GM12878 (cell line): ENCODE measurements at regions not wholly inside any gene's neighbourhood (a gene's known extent, or its start where the extent isn't known, plus 50 kb on each side); places are given as distances from the start of the nearest gene placed in this dataset.

ENCODE experiments used
- ATAC-seq: fragments of 200-7000 bp; cut with Tn5 transposase; 3 replicates; pipeline ENCODE4 v1.9.1; 2020; ENCODE audit warnings: mild to moderate bottlenecking, moderate library complexity
- BruUV-seq: library from RNA; stranded (reverse); fragments of 400-500 nt; replicated peaks from 2 replicates; lab custom pipeline; 2021; lab: Mats Ljungman, UMichigan
- CTCF ChIA-PET: fragments of 300-600 bp; sonication (Branson Sonifier 250); formaldehyde crosslinking; extraction: SDS; loops from one replicate; lab custom pipeline; 2021; ENCODE audit warnings: inconsistent platforms; lab: Yijun Ruan, JAX
- POLR2A ChIA-PET: fragments of 350-600 bp; formaldehyde crosslinking; extraction: SDS; loops from one replicate; lab custom pipeline; 2021; ENCODE audit warnings: inconsistent platforms; lab: Charles Lee
- RAD21 ChIA-PET: fragments of 300-600 bp; sonication (Branson Sonifier 250); formaldehyde crosslinking; loops from one replicate; lab custom pipeline; 2023; ENCODE audit warnings: antibody characterized with exemption; ENCODE audit not compliant: unreplicated experiment; lab: Charles Lee
- SMC1A ChIA-PET: fragments of 300-600 bp; sonication (Branson Sonifier 250); formaldehyde crosslinking; loops from one replicate; lab custom pipeline; 2023; ENCODE audit not compliant: unreplicated experiment, uncharacterized antibody; lab: Charles Lee
- DNase-seq: peaks from one replicate; pipeline ENCODE4 v3.0.0-alpha.2; 2011; ENCODE audit warnings: low read depth, low spot score
- FAIRE-seq: peaks from 3 replicates; lab custom pipeline; 2011; peaks lifted over from hg19 to GRCh38; lab: Jason Lieb, UNC
- H2AFZ ChIP-seq: 2 replicates; pipeline ENCODE4 v1.6.0; 2011; ENCODE audit warnings: low read depth, low read length, control low read depth; ENCODE audit not compliant: control insufficient read depth
- H3K27ac ChIP-seq: 2 replicates; pipeline ENCODE4 v1.5.1; 2011; ENCODE audit warnings: control low read depth; ENCODE audit not compliant: control insufficient read depth, insufficient read depth
- H3K27me3 ChIP-seq, 2 experiments: replicated peaks in 1 of 2; 2 replicates each; pipeline versions ENCODE4 v1.6.0 to v1.6.1; 2011; ENCODE audit warnings: low read length in 1 of 2; ENCODE audit not compliant: control insufficient read depth in 2 of 2, insufficient read depth in 2 of 2
- H3K36me3 ChIP-seq, 2 experiments: 2 replicates each; pipeline ENCODE4 v1.5.1; 2011; ENCODE audit warnings: low read length in 1 of 2; ENCODE audit not compliant: control insufficient read depth in 2 of 2, insufficient read depth in 2 of 2
- H3K4me1 ChIP-seq: 2 replicates; pipeline ENCODE4 v1.6.1; 2011; ENCODE audit warnings: mild to moderate bottlenecking, low read length, moderate library complexity, mixed read lengths; ENCODE audit not compliant: control insufficient read depth, insufficient read depth
- H3K4me2 ChIP-seq: 2 replicates; pipeline ENCODE4 v1.6.0; 2011; ENCODE audit warnings: control low read depth; ENCODE audit not compliant: control insufficient read depth, insufficient read depth
- H3K4me3 ChIP-seq: fragments of 200-600 bp; sonication (generic); 2 replicates; pipeline ENCODE4 v1.5.1; 2016
- H3K79me2 ChIP-seq: 2 replicates; pipeline ENCODE4 v1.6.0; 2011; ENCODE audit warnings: low read length; ENCODE audit not compliant: control insufficient read depth, insufficient read depth
- H3K9ac ChIP-seq: 2 replicates; pipeline ENCODE4 v1.8.0; 2011; ENCODE audit warnings: low read length, control low read depth, mixed read lengths; ENCODE audit not compliant: control insufficient read depth, insufficient read depth
- H3K9me3 ChIP-seq: replicated peaks from 3 replicates; pipeline ENCODE4 v1.5.1; 2011; ENCODE audit warnings: mild to moderate bottlenecking, low read length; ENCODE audit not compliant: control insufficient read depth, insufficient read depth
- H4K20me1 ChIP-seq: 2 replicates; pipeline ENCODE4 v1.6.0; 2011; ENCODE audit not compliant: control insufficient read depth, insufficient read depth
- BMI1 ChIP-seq: fragments of 450-650 bp; IDR thresholded peaks from 2 replicates; pipeline ENCODE4 v1.6.1; 2016; ENCODE audit warnings: mild to moderate bottlenecking, moderate library complexity, borderline replicate concordance
- ESRRA ChIP-seq: IDR thresholded peaks from 2 replicates; pipeline ENCODE4 v1.6.1; 2012; ENCODE audit warnings: mild to moderate bottlenecking, low read length, improper control_type of control experiment
- IRF4 ChIP-seq: IDR thresholded peaks from 2 replicates; pipeline ENCODE4 v1.6.1; 2011; ENCODE audit warnings: low read depth, low read length
- MAX ChIP-seq: IDR thresholded peaks from 2 replicates; pipeline ENCODE4 v1.6.1; 2012; ENCODE audit warnings: low read depth, low read length, improper control_type of control experiment
- NR2F1 ChIP-seq: fragments of 450-650 bp; conservative IDR thresholded peaks from 2 replicates; pipeline ENCODE4 v1.6.1; 2017; ENCODE audit warnings: mild to moderate bottlenecking
- POLR2A ChIP-seq: IDR thresholded peaks from 2 replicates; pipeline ENCODE4 v1.6.1; 2011; ENCODE audit warnings: low read depth, mild to moderate bottlenecking, low read length
- RCOR1 ChIP-seq: conservative IDR thresholded peaks from 2 replicates; pipeline ENCODE4 v1.6.1; 2012; ENCODE audit warnings: low read depth, low read length, improper control_type of control experiment
- RELA ChIP-seq: fragments of 450-650 bp; IDR thresholded peaks from 2 replicates; pipeline ENCODE4 v1.8.0; 2014; ENCODE audit warnings: borderline replicate concordance; ENCODE audit not compliant: partially characterized antibody
- RUNX3 ChIP-seq: IDR thresholded peaks from 2 replicates; pipeline ENCODE4 v1.6.1; 2012; ENCODE audit warnings: low read length, inconsistent platforms
- SIX5 ChIP-seq: IDR thresholded peaks from 2 replicates; pipeline ENCODE4 v1.6.1; 2011; ENCODE audit warnings: mild to moderate bottlenecking, low read depth, low read length, moderate library complexity; ENCODE audit not compliant: severe bottlenecking
- SREBF2 ChIP-seq: IDR thresholded peaks from 2 replicates; pipeline ENCODE4 v1.6.1; 2012; ENCODE audit warnings: mild to moderate bottlenecking, low read length
- STAT1 ChIP-seq: fragments of 450-650 bp; conservative IDR thresholded peaks from 2 replicates; pipeline ENCODE4 v1.6.1; 2014; ENCODE audit warnings: antibody characterized with exemption, mild to moderate bottlenecking
- USF2 ChIP-seq: IDR thresholded peaks from 2 replicates; pipeline ENCODE4 v1.6.1; 2011; ENCODE audit warnings: low read depth, low read length, improper control_type of control experiment, borderline replicate concordance
- ZNF274 ChIP-seq: IDR thresholded peaks from one replicate; pipeline ENCODE4 v1.8.0; 2011; ENCODE audit not compliant: insufficient read length, insufficient read depth
- WGBS: methylation state at CpG from one replicate; pipeline ENCODE4 v1.1.6; 2016; ENCODE audit warnings: low lambda C conversion rate; ENCODE audit not compliant: insufficient replicate concordance, insufficient coverage; ENCODE audit errors: missing lambda C conversion rate; 5-methylcytosine and 5-hydroxymethylcytosine counted together
- in situ Hi-C: fragments of 300-500 bp; cut with MboI; formaldehyde crosslinking; loops from 9 replicates; pipeline ENCODE4 v1.14.3; 2018; ENCODE audit warnings: mixed read lengths
- intact Hi-C: fragments of 100-400 bp; cut with micrococcal nuclease; formaldehyde crosslinking; loops from one replicate; pipeline ENCODE4 v1.14.2; 2022; ENCODE audit not compliant: unreplicated experiment

GRCh38 chr6:22921828-22922227, 352.5 kb downstream of the HDGFL1 start:
- ChIA-PET POLR2A (no interaction called here), SMC1A (interaction anchor here (0.9 to 1.5 kb wide), 7 partner anchors 9 to 41 kb away, joined by 3 to 4 read pairs (median 3); no protein-coding TSS in a partner anchor), CTCF (interaction anchor here (1.0 to 1.5 kb wide), 3 partner anchors 15 to 27 kb away, joined by 3 read pairs; no protein-coding TSS in a partner anchor), RAD21 (no interaction called here)
- Histone ChIP-seq H3K27me3 (no peaks in the 10 kb centered on the region), H2AFZ (no peak overlapping the region), H3K9me3 (no peaks in the 10 kb centered on the region), H3K4me3 (no peak overlapping the region), H3K79me2 (no peaks in the 10 kb centered on the region), H3K36me3 (no peaks in the 10 kb centered on the region), H3K27ac (no peak overlapping the region), H4K20me1 (no peaks in the 10 kb centered on the region), H3K9ac (no peak overlapping the region), H3K4me1 (no peaks in the 10 kb centered on the region), H3K4me2 (no peak overlapping the region)
- TF ChIP-seq NR2F1 (no peak), STAT1 (no peak), ZNF274 (no peak)
- ATAC-seq, result no peak
- intact Hi-C loops, result no loop called here
- WGBS, result 0% methylated on average over 2 of the region's 2 CpGs
- in situ Hi-C loops, result no loop called here
- BruUV-seq, result no TSS peak
- DNase-seq, result no peak
- FAIRE-seq, result no peak

GRCh38 chr6:22925304-22925835, 356.0 kb downstream of the HDGFL1 start:
- in situ Hi-C loops, result no loop called here

More at GRCh38 chr6:22925304-22925835, 356.0 kb downstream of the HDGFL1 start:
- Histone ChIP-seq H3K9me3 (no peaks in the 10 kb centered on the region), H3K36me3 (no peaks in the 10 kb centered on the region), H2AFZ (no peak overlapping the region), H3K4me1 (no peaks in the 10 kb centered on the region), H3K27me3 (no peaks in the 10 kb centered on the region), H4K20me1 (no peaks in the 10 kb centered on the region), H3K4me3 (no peak overlapping the region), H3K4me2 (no peak overlapping the region), H3K79me2 (no peaks in the 10 kb centered on the region), H3K9ac (no peak overlapping the region), H3K27ac (no peak overlapping the region)
- ChIA-PET POLR2A (no interaction called here), SMC1A (interaction anchor here (1.1 to 2.0 kb wide), 2 partner anchors 12 to 30 kb away, joined by 4 to 5 read pairs; no protein-coding TSS in a partner anchor), RAD21 (interaction anchor here (0.9 to 1.3 kb wide), 3 partner anchors 30 to 38 kb away, joined by 3 to 4 read pairs (median 3); no protein-coding TSS in a partner anchor), CTCF (interaction anchor here (1.0 kb wide), 1 partner anchor 34 kb away, joined by 3 read pairs; no protein-coding TSS in a partner anchor)
- no peak for ATAC-seq
- 0% methylated on average over 2 of the region's 2 CpGs for WGBS
- DNase-seq, result no peak
- no peak for FAIRE-seq
- BruUV-seq, result no TSS peak
- no peak for TF ChIP-seq SREBF2
- TF ChIP-seq IRF4, result no peak
- TF ChIP-seq MAX, result no peak
- no peak for TF ChIP-seq BMI1
- no peak for TF ChIP-seq USF2
- no peak for TF ChIP-seq POLR2A
- no peak for TF ChIP-seq RCOR1
- no peak for TF ChIP-seq ZNF274
- no peak for TF ChIP-seq ESRRA
- TF ChIP-seq RELA, result no peak
- TF ChIP-seq SIX5, result no peak
- TF ChIP-seq RUNX3, result no peak
- intact Hi-C loops, result no loop called here
